GM19238 (cell line): ENCODE measurements at regions not wholly inside any gene's neighbourhood (a gene's known extent, or its start where the extent isn't known, plus 50 kb on each side); places are given as distances from the start of the nearest gene placed in this dataset.

Source experiments
- DNase-seq: peaks from one replicate; pipeline ENCODE4 v3.0.0; 2011; ENCODE audit warnings: low spot score; ENCODE audit not compliant: insufficient read length

- no peak for DNase-seq
These were observed 1143.3 kb upstream of the AUTS2 start for GRCh38 chr7:68454931-68455330.

- DNase-seq = no peak
These were observed 1141.8 kb upstream of the AUTS2 start for GRCh38 chr7:68456469-68456868.

- no peak for DNase-seq
These were observed 1140.8 kb upstream of the AUTS2 start for GRCh38 chr7:68457481-68457880.

GRCh38 chr7:68458010-68458908 lies 1140.0 kb upstream of the AUTS2 start:
- no peak for DNase-seq

- DNase-seq = no peak
These were observed 1136.8 kb upstream of the AUTS2 start for GRCh38 chr7:68461430-68461829.

GRCh38 chr7:68470836-68471435 lies 1127.3 kb upstream of the AUTS2 start:
- no peak for DNase-seq

GRCh38 chr7:68472688-68473087 lies 1125.6 kb upstream of the AUTS2 start:
- DNase-seq = no peak

GRCh38 chr7:68474661-68475216 lies 1123.5 kb upstream of the AUTS2 start:
- DNase-seq = no peak

GRCh38 chr7:68476966-68477365 lies 1121.3 kb upstream of the AUTS2 start:
- no peak for DNase-seq

- DNase-seq = no peak
These were observed 1119.9 kb upstream of the AUTS2 start for GRCh38 chr7:68478326-68478725.

- DNase-seq = no peak
These were observed 1115.5 kb upstream of the AUTS2 start for GRCh38 chr7:68482800-68483199.

- no peak for DNase-seq
These were observed 1113.5 kb upstream of the AUTS2 start for GRCh38 chr7:68484731-68485130.

- DNase-seq = no peak
These were observed 1112.9 kb upstream of the AUTS2 start for GRCh38 chr7:68485253-68485917.

- no peak for DNase-seq
These were observed 1109.8 kb upstream of the AUTS2 start for GRCh38 chr7:68488341-68489060.

GRCh38 chr7:68491523-68492358 lies 1106.5 kb upstream of the AUTS2 start:
- DNase-seq = no peak

GRCh38 chr7:68492359-68492690 lies 1106.0 kb upstream of the AUTS2 start:
- no peak for DNase-seq

- no peak for DNase-seq
These were observed 1094.9 kb upstream of the AUTS2 start for GRCh38 chr7:68503400-68503799.

GRCh38 chr7:68504716-68505115 lies 1093.6 kb upstream of the AUTS2 start:
- no peak for DNase-seq

GRCh38 chr7:68505721-68506120 lies 1092.6 kb upstream of the AUTS2 start:
- DNase-seq = no peak

- DNase-seq = no peak
These were observed 1090.6 kb upstream of the AUTS2 start for GRCh38 chr7:68507668-68508067.

- no peak for DNase-seq
These were observed 1089.2 kb upstream of the AUTS2 start for GRCh38 chr7:68509054-68509453.
